ENCODE measurements at regions not wholly inside any gene's neighbourhood (a gene's known extent, or its start where the extent isn't known, plus 50 kb on each side); places are given as distances from the start of the nearest gene placed in this dataset.

DNA sequence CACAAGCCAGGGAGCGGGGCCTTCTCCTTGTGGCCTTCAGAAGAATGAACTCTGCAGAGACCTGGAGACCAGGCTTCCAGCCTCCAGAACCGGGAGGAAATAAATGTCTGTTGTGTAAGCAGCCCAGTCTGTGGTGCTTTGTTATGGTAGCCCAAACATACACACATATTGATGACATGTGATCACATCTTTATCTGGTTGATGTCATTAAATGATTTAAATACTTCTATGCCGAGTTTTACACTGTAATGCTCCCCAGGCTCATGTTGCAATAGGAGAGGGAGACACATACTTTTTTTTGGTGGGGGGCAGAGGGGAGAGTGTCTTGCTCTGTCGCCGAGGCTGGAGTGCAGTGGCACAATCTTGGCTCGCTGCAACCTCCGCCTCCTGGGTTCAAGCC, 188.0 kb upstream of the IRS2 start:
- H3K4me3 Mint-ChIP-seq (ENCODE audit: low read depth, unreplicated experiment), result no peak overlapping the region
- H3K4me1 Mint-ChIP-seq (ENCODE audit: low read depth, unreplicated experiment), result peaks cover 4% of the 10 kb centered on the region
- intact Hi-C loops (cut with micrococcal nuclease; ENCODE audit: unreplicated experiment), result no loop called here
- H3K27me3 Mint-ChIP-seq (ENCODE audit: unreplicated experiment), result no peaks in the 10 kb centered on the region
- H3K9me3 Mint-ChIP-seq (ENCODE audit: low read depth, unreplicated experiment), result peaks cover 6% of the 10 kb centered on the region
- CTCF ChIA-PET, result no interaction called here
- no peak for DNase-seq
- TF ChIP-seq, protein P1, sequence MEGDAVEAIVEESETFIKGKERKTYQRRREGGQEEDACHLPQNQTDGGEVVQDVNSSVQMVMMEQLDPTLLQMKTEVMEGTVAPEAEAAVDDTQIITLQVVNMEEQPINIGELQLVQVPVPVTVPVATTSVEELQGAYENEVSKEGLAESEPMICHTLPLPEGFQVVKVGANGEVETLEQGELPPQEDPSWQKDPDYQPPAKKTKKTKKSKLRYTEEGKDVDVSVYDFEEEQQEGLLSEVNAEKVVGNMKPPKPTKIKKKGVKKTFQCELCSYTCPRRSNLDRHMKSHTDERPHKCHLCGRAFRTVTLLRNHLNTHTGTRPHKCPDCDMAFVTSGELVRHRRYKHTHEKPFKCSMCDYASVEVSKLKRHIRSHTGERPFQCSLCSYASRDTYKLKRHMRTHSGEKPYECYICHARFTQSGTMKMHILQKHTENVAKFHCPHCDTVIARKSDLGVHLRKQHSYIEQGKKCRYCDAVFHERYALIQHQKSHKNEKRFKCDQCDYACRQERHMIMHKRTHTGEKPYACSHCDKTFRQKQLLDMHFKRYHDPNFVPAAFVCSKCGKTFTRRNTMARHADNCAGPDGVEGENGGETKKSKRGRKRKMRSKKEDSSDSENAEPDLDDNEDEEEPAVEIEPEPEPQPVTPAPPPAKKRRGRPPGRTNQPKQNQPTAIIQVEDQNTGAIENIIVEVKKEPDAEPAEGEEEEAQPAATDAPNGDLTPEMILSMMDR (IDR thresholded peaks at IDR 0.05; ENCODE audit: unreplicated experiment), result no peak
- no peak overlapping the region for H3K27ac Mint-ChIP-seq (ENCODE audit: unreplicated experiment)
- BruUV-seq (replicated peaks), result no TSS peak
- no peaks in the 10 kb centered on the region for H3K36me3 Mint-ChIP-seq (ENCODE audit: insufficient read depth, unreplicated experiment)

DNA sequence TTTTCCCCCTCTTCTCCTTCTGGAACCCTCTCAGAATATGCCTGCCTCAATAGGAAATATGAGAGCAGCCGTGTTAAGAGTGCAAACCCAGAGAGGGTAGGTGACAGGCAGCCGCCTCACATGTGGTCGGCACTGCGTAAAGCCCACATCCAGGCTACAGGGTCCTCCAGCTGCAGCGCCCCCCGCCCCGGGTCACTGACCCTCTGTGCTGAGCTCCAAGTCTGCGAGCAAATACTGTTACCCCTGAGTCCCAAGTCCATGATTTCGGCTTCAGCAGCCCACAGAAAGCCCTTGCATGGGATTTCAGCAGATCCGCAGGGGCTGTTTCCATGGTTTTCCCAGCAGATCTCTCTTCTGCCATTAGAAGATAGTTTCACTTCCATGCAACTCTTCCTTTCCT, 186.9 kb upstream of the IRS2 start:
- Mint-ChIP-seq H3K9me3 (ENCODE audit: low read depth, unreplicated experiment) (peaks cover 6% of the 10 kb centered on the region), H3K27me3 (ENCODE audit: unreplicated experiment) (no peaks in the 10 kb centered on the region), H3K36me3 (ENCODE audit: insufficient read depth, unreplicated experiment) (no peaks in the 10 kb centered on the region), H3K4me1 (ENCODE audit: low read depth, unreplicated experiment) (no peaks in the 10 kb centered on the region), H3K4me3 (ENCODE audit: low read depth, unreplicated experiment) (no peak overlapping the region), H3K27ac (ENCODE audit: unreplicated experiment) (no peak overlapping the region)
- DNase-seq, result no peak
- CTCF ChIA-PET, result no interaction called here
- intact Hi-C loops (cut with micrococcal nuclease; ENCODE audit: unreplicated experiment), result no loop called here
- TF ChIP-seq, protein P1 (IDR thresholded peaks at IDR 0.05; ENCODE audit: unreplicated experiment), result no peak
- no TSS peak for BruUV-seq (replicated peaks)

DNA sequence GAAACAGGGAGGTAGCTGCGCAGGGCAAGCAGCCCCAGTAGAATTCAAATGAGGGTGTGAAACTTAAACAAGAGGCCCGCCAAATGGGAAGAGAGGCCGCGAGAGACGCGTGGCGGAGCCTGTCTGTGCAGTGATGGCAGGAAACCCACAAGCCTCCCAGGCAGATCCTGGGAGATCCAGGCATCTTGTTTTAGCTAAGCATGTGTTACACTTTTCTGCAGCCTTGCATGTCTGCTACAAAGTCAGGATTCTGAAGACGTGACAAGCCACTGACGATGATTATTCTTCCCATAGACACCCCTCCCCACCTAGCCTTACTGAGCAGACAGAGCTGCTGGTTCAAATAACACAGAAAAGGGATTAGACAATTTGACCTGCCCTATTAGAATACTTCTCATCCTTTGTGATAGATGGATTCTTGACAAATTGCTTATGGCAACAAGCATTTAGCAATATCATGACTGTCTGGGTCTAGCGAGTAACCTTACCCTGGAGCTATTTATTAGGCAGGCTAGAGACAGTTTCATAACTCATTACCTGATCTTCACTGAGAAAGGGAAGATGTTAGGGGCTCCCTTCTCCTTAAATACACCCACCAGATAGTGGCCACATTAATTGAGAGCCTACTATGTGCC, 185.2 kb upstream of the IRS2 start:
- intact Hi-C loops (cut with micrococcal nuclease; ENCODE audit: unreplicated experiment), result no loop called here
- no TSS peak for BruUV-seq (replicated peaks)
- no peaks in the 10 kb centered on the region for H3K36me3 Mint-ChIP-seq (ENCODE audit: insufficient read depth, unreplicated experiment)
- no peak for DNase-seq
- H3K4me3 Mint-ChIP-seq (ENCODE audit: low read depth, unreplicated experiment), result no peak overlapping the region
- no peaks in the 10 kb centered on the region for H3K27me3 Mint-ChIP-seq (ENCODE audit: unreplicated experiment)
- TF ChIP-seq, protein P1 (IDR thresholded peaks at IDR 0.05; ENCODE audit: unreplicated experiment), result no peak
- H3K27ac Mint-ChIP-seq (ENCODE audit: unreplicated experiment), result no peak overlapping the region
- no peaks in the 10 kb centered on the region for H3K4me1 Mint-ChIP-seq (ENCODE audit: low read depth, unreplicated experiment)
- CTCF ChIA-PET, result no interaction called here
- H3K9me3 Mint-ChIP-seq (ENCODE audit: low read depth, unreplicated experiment), result peaks cover 10% of the 10 kb centered on the region

DNA sequence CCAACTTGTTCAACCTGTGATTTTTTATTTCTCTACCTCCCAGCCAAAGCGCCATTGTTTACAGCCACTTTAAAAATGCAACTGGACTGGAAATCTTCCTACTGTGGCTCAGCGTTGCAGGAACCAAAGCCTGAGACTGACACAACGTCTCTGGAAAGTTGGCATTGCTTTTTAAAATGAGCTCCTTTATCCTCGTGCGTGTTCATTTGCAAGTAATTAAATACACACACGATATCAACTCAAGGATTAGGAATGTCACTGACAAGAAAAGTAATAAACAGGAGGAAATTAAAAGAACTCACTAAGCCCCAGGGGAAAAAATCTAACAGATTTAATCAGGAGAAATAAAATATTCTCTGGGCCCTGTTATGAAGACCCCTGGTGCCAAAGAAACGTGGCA, 184.6 kb upstream of the IRS2 start:
- peaks cover 10% of the 10 kb centered on the region for H3K9me3 Mint-ChIP-seq (ENCODE audit: low read depth, unreplicated experiment)
- H3K4me3 Mint-ChIP-seq (ENCODE audit: low read depth, unreplicated experiment), result no peak overlapping the region
- no TSS peak for BruUV-seq (replicated peaks)
- no peak for DNase-seq
- H3K27me3 Mint-ChIP-seq (ENCODE audit: unreplicated experiment), result no peaks in the 10 kb centered on the region
- no peak overlapping the region for H3K27ac Mint-ChIP-seq (ENCODE audit: unreplicated experiment)
- CTCF ChIA-PET, result no interaction called here
- H3K36me3 Mint-ChIP-seq (ENCODE audit: insufficient read depth, unreplicated experiment), result no peaks in the 10 kb centered on the region
- H3K4me1 Mint-ChIP-seq (ENCODE audit: low read depth, unreplicated experiment), result no peaks in the 10 kb centered on the region
- intact Hi-C loops (cut with micrococcal nuclease; ENCODE audit: unreplicated experiment), result no loop called here
- TF ChIP-seq, protein P1 (IDR thresholded peaks at IDR 0.05; ENCODE audit: unreplicated experiment), result no peak

Measured in Calu3 (cell line).